ENCODE measurements at regions not wholly inside any gene's neighbourhood (a gene's known extent, or its start where the extent isn't known, plus 50 kb on each side); places are given as distances from the start of the nearest gene placed in this dataset.

DNA sequence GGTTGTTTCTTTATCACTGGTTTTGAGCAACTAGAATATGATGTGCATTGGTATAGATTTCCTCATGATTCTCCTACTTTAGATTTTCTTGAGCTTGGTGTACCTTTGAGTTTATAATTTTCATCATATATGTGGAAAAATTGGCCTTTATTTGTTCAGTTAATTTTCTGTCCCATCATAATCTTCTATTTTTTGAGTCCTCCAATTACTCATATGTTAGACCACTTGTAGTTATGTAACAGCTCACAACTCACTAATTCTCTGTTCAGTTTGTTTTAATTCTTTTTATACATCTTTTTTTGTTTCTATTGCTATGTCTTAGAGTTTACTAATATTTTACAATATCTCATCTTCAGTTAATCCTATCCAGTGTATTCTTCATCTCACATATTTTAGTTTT lies 81.3 kb upstream of the LAMA2 start:
- SMC1A ChIA-PET (ENCODE audit: uncharacterized antibody, unreplicated experiment): no interaction called here
- RAD21 ChIA-PET (ENCODE audit: unreplicated experiment): no interaction called here
- POLR2A ChIA-PET: no interaction called here
- CTCF ChIA-PET: no interaction called here
- in situ Hi-C loops (cut with MboI) (no loop called here), intact Hi-C loops (cut with micrococcal nuclease; ENCODE audit: unreplicated experiment) (loop anchor here (10.0 kb wide), 1 partner anchor 573 kb away; no protein-coding TSS in a partner anchor)
- Histone ChIP-seq H3K4me1 (ENCODE audit: control insufficient read depth, insufficient read depth, low read length) (no peaks in the 10 kb centered on the region), H3K36me3 (ENCODE audit: control insufficient read depth in 2 of 2, insufficient read depth in 2 of 2, low read length in 1 of 2) (no peaks in the 10 kb centered on the region), H3K79me2 (ENCODE audit: control insufficient read depth, insufficient read depth, low read length) (no peaks in the 10 kb centered on the region), H3K4me2 (ENCODE audit: control insufficient read depth, insufficient read depth) (no peak overlapping the region), H3K4me3 (no peak overlapping the region), H3K27ac (ENCODE audit: control insufficient read depth, insufficient read depth) (no peak overlapping the region), H2AFZ (ENCODE audit: control insufficient read depth, low read depth, low read length) (no peak overlapping the region), H3K9me3 (replicated peaks; ENCODE audit: control insufficient read depth, insufficient read depth, low read length) (no peaks in the 10 kb centered on the region), H3K27me3 (replicated peaks in 1 of 2; ENCODE audit: control insufficient read depth in 2 of 2, insufficient read depth in 2 of 2, low read length in 1 of 2) (no peaks in the 10 kb centered on the region; a peak in 1 of 4 replicates), H3K9ac (ENCODE audit: control insufficient read depth, insufficient read depth, low read length) (no peak overlapping the region), H4K20me1 (ENCODE audit: control insufficient read depth, insufficient read depth) (no peaks in the 10 kb centered on the region)
- TF ChIP-seq YBX1 (IDR thresholded peaks at IDR 0.05): no peak
- TF ChIP-seq, protein P1, sequence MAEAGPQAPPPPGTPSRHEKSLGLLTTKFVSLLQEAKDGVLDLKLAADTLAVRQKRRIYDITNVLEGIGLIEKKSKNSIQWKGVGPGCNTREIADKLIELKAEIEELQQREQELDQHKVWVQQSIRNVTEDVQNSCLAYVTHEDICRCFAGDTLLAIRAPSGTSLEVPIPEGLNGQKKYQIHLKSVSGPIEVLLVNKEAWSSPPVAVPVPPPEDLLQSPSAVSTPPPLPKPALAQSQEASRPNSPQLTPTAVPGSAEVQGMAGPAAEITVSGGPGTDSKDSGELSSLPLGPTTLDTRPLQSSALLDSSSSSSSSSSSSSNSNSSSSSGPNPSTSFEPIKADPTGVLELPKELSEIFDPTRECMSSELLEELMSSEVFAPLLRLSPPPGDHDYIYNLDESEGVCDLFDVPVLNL (IDR thresholded peaks at IDR 0.05; ENCODE audit: low read depth, low read length): no peak
- TF ChIP-seq SRF (IDR thresholded peaks at IDR 0.05; ENCODE audit: low read depth in 2 of 2, low read length in 2 of 2): no peak
- no peak for TF ChIP-seq EP300 (IDR thresholded peaks at IDR 0.05; ENCODE audit: borderline replicate concordance in 1 of 2, control insufficient read depth in 1 of 2, low read depth in 2 of 2, low read length in 2 of 2)
- no peak for TF ChIP-seq PAX5 (IDR thresholded peaks at IDR 0.05; ENCODE audit: borderline replicate concordance, low read depth, low read length)
- no peak for TF ChIP-seq DPF2 (IDR thresholded peaks at IDR 0.05)
- ATAC-seq (no peak), DNase-seq (ENCODE audit: low read depth, low spot score) (no peak), FAIRE-seq (no peak)
- no TSS peak for BruUV-seq (replicated peaks)

DNA sequence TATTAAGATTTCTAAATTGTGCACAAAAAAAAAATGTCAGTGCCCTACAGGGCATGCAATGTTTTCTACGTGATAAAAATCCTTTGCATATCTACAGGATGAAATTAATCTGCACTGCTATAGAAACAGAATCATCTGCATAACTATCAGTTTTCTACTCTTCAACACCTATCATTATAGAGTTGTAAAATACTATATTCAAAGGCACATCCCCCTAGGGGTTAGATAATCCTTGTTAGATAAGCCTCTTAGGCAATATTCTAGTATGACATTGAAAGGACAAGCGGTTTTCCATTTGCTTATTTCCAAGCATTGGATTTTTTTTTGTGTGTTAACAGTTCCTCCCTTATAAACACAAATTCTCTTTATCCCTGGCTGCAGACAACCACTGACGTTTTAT lies 98.7 kb upstream of the LAMA2 start:
- no peak overlapping the region for H2AFZ ChIP-seq (ENCODE audit: control insufficient read depth, low read depth, low read length)
- no peak for FAIRE-seq
- no peak for DNase-seq (ENCODE audit: low read depth, low spot score)
- intact Hi-C loops (cut with micrococcal nuclease; ENCODE audit: unreplicated experiment) (no loop called here), in situ Hi-C loops (cut with MboI) (no loop called here)
- H3K4me3 ChIP-seq: no peak overlapping the region
- ATAC-seq: no peak
- TF ChIP-seq CBFB (IDR thresholded peaks at IDR 0.05; ENCODE audit: low read depth) (no peak), SP1 (IDR thresholded peaks at IDR 0.05; ENCODE audit: low read depth, low read length) (no peak), CBX3 (IDR thresholded peaks at IDR 0.05; ENCODE audit: borderline replicate concordance, low read depth) (no peak), KLF5 (IDR thresholded peaks at IDR 0.05; ENCODE audit: partially characterized antibody) (no peak), EED (IDR thresholded peaks at IDR 0.05; ENCODE audit: low read depth) (no peak), SRF (IDR thresholded peaks at IDR 0.05; ENCODE audit: low read depth in 2 of 2, low read length in 2 of 2) (no peak), JUNB (IDR thresholded peaks at IDR 0.05) (no peak)
- TF ChIP-seq, protein P2, sequence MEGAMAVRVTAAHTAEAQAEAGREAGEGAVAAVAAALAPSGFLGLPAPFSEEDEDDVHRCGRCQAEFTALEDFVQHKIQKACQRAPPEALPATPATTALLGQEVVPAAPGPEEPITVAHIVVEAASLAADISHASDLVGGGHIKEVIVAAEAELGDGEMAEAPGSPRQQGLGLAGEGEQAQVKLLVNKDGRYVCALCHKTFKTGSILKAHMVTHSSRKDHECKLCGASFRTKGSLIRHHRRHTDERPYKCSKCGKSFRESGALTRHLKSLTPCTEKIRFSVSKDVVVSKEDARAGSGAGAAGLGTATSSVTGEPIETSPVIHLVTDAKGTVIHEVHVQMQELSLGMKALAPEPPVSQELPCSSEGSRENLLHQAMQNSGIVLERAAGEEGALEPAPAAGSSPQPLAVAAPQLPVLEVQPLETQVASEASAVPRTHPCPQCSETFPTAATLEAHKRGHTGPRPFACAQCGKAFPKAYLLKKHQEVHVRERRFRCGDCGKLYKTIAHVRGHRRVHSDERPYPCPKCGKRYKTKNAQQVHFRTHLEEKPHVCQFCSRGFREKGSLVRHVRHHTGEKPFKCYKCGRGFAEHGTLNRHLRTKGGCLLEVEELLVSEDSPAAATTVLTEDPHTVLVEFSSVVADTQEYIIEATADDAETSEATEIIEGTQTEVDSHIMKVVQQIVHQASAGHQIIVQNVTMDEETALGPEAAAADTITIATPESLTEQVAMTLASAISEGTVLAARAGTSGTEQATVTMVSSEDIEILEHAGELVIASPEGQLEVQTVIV (IDR thresholded peaks at IDR 0.05; ENCODE audit: borderline replicate concordance, partially characterized antibody): no peak
- ChIA-PET POLR2A (no interaction called here), SMC1A (ENCODE audit: uncharacterized antibody, unreplicated experiment) (no interaction called here), RAD21 (ENCODE audit: unreplicated experiment) (no interaction called here), CTCF (no interaction called here)
- H3K9me3 ChIP-seq (replicated peaks; ENCODE audit: control insufficient read depth, insufficient read depth, low read length): no peaks in the 10 kb centered on the region
- BruUV-seq (replicated peaks): no TSS peak
- H3K4me2 ChIP-seq (ENCODE audit: control insufficient read depth, insufficient read depth): no peak overlapping the region
- no peak overlapping the region for H3K9ac ChIP-seq (ENCODE audit: control insufficient read depth, insufficient read depth, low read length)
- no peaks in the 10 kb centered on the region for H3K4me1 ChIP-seq (ENCODE audit: control insufficient read depth, insufficient read depth, low read length)
- no peaks in the 10 kb centered on the region for H3K79me2 ChIP-seq (ENCODE audit: control insufficient read depth, insufficient read depth, low read length)
- 2% methylated on average over 3 of the region's 3 CpGs for WGBS (ENCODE audit: insufficient coverage, insufficient replicate concordance, low lambda C conversion rate, missing lambda C conversion rate)
- no peaks in the 10 kb centered on the region for H3K36me3 ChIP-seq (ENCODE audit: control insufficient read depth in 2 of 2, insufficient read depth in 2 of 2, low read length in 1 of 2)
- H3K27ac ChIP-seq (ENCODE audit: control insufficient read depth, insufficient read depth): no peak overlapping the region
- H4K20me1 ChIP-seq (ENCODE audit: control insufficient read depth, insufficient read depth): no peaks in the 10 kb centered on the region
- H3K27me3 ChIP-seq (replicated peaks in 1 of 2; ENCODE audit: control insufficient read depth in 2 of 2, insufficient read depth in 2 of 2, low read length in 1 of 2): no peaks in the 10 kb centered on the region; a peak in 1 of 4 replicates

Measured in GM12878 (cell line).